Right atrium auricular region (tissue), 2 donors: ENCODE measurements at regions not wholly inside any gene's neighbourhood (a gene's known extent, or its start where the extent isn't known, plus 50 kb on each side); places are given as distances from the start of the nearest gene placed in this dataset.

Experiments used
- DNase-seq: peaks from one replicate; pipeline ENCODE4 v3.0.0-alpha.2; 2019; ENCODE audit warnings: low spot score
- H3K27ac ChIP-seq, 2 donors: fragments of 200-600 bp; sonication (generic); 1 replicate in 1 of 2; 2 replicates in 1 of 2; pipeline ENCODE4 v1.5.1; 2016 to 2019
- H3K27me3 ChIP-seq, 2 donors: fragments of 200-600 bp; sonication (generic); one replicate each; pipeline versions ENCODE4 v1.5.1 to v1.6.0; 2017 to 2019
- H3K36me3 ChIP-seq: fragments of 200-600 bp; sonication (generic); one replicate; pipeline ENCODE4 v1.5.1; 2016
- H3K4me1 ChIP-seq, 2 donors: fragments of 200-600 bp; sonication (generic); one replicate each; pipeline versions ENCODE4 v1.5.1 to v1.6.0; 2017 to 2019
- H3K4me3 ChIP-seq, 2 donors: fragments of 200-600 bp; sonication (generic); 1 replicate in 1 of 2; 2 replicates in 1 of 2; pipeline ENCODE4 v1.5.1; 2017 to 2019; ENCODE audit warnings: mild to moderate bottlenecking in 1 of 2, moderate library complexity in 1 of 2
- H3K9me3 ChIP-seq, 2 donors: fragments of 200-600 bp; sonication (generic); one replicate each; pipeline ENCODE4 v1.5.1; 2019
- CTCF ChIP-seq, 2 donors: fragments of 200-600 bp; sonication (generic); IDR thresholded peaks; one replicate each; pipeline ENCODE4 v1.5.1; 2019; ENCODE audit warnings: antibody characterized with exemption in 2 of 2

GRCh38 chr3:162206648-162207047 lies 710.0 kb downstream of the OTOL1 start:
- Histone ChIP-seq H3K27ac (no peak overlapping the region), H3K36me3 (no peaks in the 10 kb centered on the region), H3K4me3 (no peak overlapping the region), H3K9me3 (no peaks in the 10 kb centered on the region), H3K4me1 (no peaks in the 10 kb centered on the region), H3K27me3 (no peaks in the 10 kb centered on the region)
- DNase-seq: no peak
- TF ChIP-seq CTCF (IDR thresholded peaks at IDR 0.05): no peak

- TF ChIP-seq CTCF (IDR thresholded peaks at IDR 0.05): no peak
- Histone ChIP-seq H3K4me1 (no peaks in the 10 kb centered on the region), H3K27me3 (no peaks in the 10 kb centered on the region), H3K27ac (no peak overlapping the region), H3K4me3 (no peak overlapping the region), H3K36me3 (no peaks in the 10 kb centered on the region), H3K9me3 (no peaks in the 10 kb centered on the region)
- no peak for DNase-seq
Observed at GRCh38 chr3:162211470-162211869, 714.9 kb downstream of the OTOL1 start.

- H3K36me3 ChIP-seq: no peaks in the 10 kb centered on the region
- DNase-seq: no peak
- H3K4me3 ChIP-seq: no peak overlapping the region
- no peak for TF ChIP-seq CTCF (IDR thresholded peaks at IDR 0.05)
- no peak overlapping the region for H3K27ac ChIP-seq
- H3K9me3 ChIP-seq: no peaks in the 10 kb centered on the region
- H3K27me3 ChIP-seq: no peaks in the 10 kb centered on the region
- no peaks in the 10 kb centered on the region for H3K4me1 ChIP-seq
Observed at GRCh38 chr3:162213196-162213595, 716.6 kb downstream of the OTOL1 start.

- no peaks in the 10 kb centered on the region for H3K9me3 ChIP-seq
Observed at GRCh38 chr3:162213956-162214355, 717.3 kb downstream of the OTOL1 start.

GRCh38 chr3:162217647-162218046 lies 721.0 kb downstream of the OTOL1 start:
- no peaks in the 10 kb centered on the region for H3K27me3 ChIP-seq
- no peaks in the 10 kb centered on the region for H3K4me1 ChIP-seq
- TF ChIP-seq CTCF (IDR thresholded peaks at IDR 0.05): no peak
- H3K9me3 ChIP-seq: no peaks in the 10 kb centered on the region
- no peak overlapping the region for H3K27ac ChIP-seq
- DNase-seq: no peak
- no peaks in the 10 kb centered on the region for H3K36me3 ChIP-seq
- no peak overlapping the region for H3K4me3 ChIP-seq

More at GRCh38 chr3:162213956-162214355, 717.3 kb downstream of the OTOL1 start:
- TF ChIP-seq CTCF (IDR thresholded peaks at IDR 0.05): no peak
- DNase-seq: no peak
- Histone ChIP-seq H3K27me3 (no peaks in the 10 kb centered on the region), H3K27ac (no peak overlapping the region), H3K36me3 (no peaks in the 10 kb centered on the region), H3K4me3 (no peak overlapping the region), H3K4me1 (no peaks in the 10 kb centered on the region)

GRCh38 chr3:162218479-162218878 lies 721.9 kb downstream of the OTOL1 start:
- Histone ChIP-seq H3K36me3 (no peaks in the 10 kb centered on the region), H3K27me3 (no peaks in the 10 kb centered on the region), H3K4me1 (no peaks in the 10 kb centered on the region), H3K27ac (no peak overlapping the region), H3K9me3 (no peaks in the 10 kb centered on the region), H3K4me3 (no peak overlapping the region)
- DNase-seq: no peak
- no peak for TF ChIP-seq CTCF (IDR thresholded peaks at IDR 0.05)
